ENCODE measurements at regions not wholly inside any gene's neighbourhood (a gene's known extent, or its start where the extent isn't known, plus 50 kb on each side); places are given as distances from the start of the nearest gene placed in this dataset.

DNA sequence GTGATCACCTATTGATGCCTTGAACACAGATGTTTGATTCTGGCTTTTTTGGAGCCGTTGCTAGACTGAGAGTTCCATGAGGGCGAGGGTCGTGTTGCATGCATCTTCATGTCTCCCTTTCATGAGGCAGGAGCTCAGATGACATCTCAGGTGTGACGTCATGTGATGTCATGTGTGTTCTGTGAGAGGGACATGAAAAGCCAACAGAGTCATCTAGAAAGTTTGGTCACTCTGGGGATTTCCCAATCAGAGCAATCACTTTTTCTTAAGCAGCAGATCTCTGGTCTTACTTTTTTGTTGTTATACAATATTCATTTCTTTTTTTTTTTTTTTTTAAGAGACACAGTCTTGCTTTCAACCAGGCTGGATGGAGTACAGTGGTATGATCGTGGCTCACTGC lies 411.8 kb downstream of the PREX1 start:
- no peaks in the 10 kb centered on the region for H3K36me3 ChIP-seq
- H3K9me3 ChIP-seq, result no peaks in the 10 kb centered on the region
- no peak overlapping the region for H3K27ac ChIP-seq
- peaks cover 7% of the 10 kb centered on the region for H3K27me3 ChIP-seq
- TF ChIP-seq, protein P1, sequence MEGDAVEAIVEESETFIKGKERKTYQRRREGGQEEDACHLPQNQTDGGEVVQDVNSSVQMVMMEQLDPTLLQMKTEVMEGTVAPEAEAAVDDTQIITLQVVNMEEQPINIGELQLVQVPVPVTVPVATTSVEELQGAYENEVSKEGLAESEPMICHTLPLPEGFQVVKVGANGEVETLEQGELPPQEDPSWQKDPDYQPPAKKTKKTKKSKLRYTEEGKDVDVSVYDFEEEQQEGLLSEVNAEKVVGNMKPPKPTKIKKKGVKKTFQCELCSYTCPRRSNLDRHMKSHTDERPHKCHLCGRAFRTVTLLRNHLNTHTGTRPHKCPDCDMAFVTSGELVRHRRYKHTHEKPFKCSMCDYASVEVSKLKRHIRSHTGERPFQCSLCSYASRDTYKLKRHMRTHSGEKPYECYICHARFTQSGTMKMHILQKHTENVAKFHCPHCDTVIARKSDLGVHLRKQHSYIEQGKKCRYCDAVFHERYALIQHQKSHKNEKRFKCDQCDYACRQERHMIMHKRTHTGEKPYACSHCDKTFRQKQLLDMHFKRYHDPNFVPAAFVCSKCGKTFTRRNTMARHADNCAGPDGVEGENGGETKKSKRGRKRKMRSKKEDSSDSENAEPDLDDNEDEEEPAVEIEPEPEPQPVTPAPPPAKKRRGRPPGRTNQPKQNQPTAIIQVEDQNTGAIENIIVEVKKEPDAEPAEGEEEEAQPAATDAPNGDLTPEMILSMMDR (IDR thresholded peaks at IDR 0.05), result no peak
- H3K4me1 ChIP-seq (ENCODE audit: control insufficient read depth in 1 of 2, insufficient read depth in 1 of 2, low read depth in 1 of 2, low read length in 1 of 2), result no peaks in the 10 kb centered on the region
- no peak overlapping the region for H3K4me3 ChIP-seq (ENCODE audit: low read depth in 1 of 2, low read length in 1 of 2)

DNA sequence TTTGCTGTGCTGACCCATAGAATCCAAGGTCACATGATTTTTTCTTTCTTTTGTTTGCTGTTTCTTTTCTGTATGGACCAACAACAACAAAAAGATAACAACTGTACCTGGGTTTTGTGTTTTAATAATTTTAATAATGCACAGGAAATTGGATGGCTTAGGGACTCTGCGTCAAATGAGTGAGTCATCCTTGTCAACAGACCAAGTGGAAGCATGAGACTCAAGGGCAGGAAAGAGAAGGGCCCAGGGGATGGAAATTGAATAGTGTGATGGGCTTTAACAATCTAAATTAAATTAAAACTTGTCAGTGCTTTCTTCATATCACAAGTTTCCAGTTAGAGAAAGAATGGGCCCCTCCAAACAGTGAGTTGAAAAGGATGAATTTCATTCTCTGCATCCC lies 413.0 kb downstream of the PREX1 start:
- Histone ChIP-seq H3K36me3 (no peaks in the 10 kb centered on the region), H3K9me3 (no peaks in the 10 kb centered on the region), H3K27ac (no peak overlapping the region), H3K4me1 (ENCODE audit: control insufficient read depth in 1 of 2, insufficient read depth in 1 of 2, low read depth in 1 of 2, low read length in 1 of 2) (no peaks in the 10 kb centered on the region), H3K27me3 (peaks cover 4% of the 10 kb centered on the region), H3K4me3 (ENCODE audit: low read depth in 1 of 2, low read length in 1 of 2) (no peak overlapping the region)
- TF ChIP-seq, protein P1 (IDR thresholded peaks at IDR 0.05), result no peak

DNA sequence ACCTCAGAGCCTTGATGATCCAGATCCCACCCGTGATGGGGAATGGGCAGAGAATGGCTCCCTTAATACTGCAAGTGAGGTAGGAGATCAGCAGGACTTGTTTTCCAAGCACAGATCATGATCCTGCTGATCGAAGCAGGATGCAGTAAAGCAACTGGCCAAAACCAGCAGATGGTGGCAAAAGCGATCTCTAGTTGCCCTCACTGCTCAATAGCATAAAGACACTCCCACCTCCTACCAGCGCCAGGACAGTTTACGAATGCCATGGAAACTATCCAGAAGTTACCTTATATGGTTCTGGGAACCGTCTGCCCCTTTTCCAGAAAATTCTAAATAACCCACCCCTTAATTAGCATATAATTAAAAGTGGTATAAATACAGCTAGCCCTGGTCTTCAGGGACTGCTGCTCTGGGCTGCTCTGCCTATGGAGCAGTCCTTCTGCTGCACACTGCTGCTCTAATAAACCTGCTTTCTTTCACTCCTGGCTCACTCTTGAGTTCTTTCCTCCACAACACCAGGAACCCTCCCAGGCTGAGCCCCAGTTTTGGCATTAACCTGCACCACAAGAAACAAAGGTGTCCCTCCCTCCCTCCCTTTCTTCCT lies 415.8 kb downstream of the PREX1 start:
- H3K27me3 ChIP-seq, result peaks cover 17% of the 10 kb centered on the region
- TF ChIP-seq, protein P1 (IDR thresholded peaks at IDR 0.05), result no peak

DNA sequence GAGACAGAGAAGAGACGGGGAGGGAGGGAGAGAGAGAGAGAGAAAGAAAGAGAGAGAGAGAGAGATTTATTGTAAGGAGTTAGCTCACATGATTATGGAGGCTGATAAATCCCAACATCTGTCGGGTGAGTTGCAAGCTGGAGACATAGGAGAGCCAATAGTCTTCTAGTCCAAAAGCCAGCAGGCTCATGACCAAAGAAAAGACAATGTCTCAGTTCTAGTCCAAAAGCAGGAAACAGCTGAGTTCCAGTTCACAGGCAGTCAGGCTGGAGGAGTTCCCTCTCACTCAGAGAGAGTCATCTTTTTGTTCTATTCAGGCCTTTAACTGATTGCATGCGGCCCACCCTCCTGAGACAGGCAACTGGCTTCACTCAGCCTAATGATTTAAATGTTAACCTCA lies 416.6 kb downstream of the PREX1 start:
- no peaks in the 10 kb centered on the region for H3K4me1 ChIP-seq (ENCODE audit: control insufficient read depth in 1 of 2, insufficient read depth in 1 of 2, low read depth in 1 of 2, low read length in 1 of 2)
- TF ChIP-seq, protein P1 (IDR thresholded peaks at IDR 0.05), result no peak
- peaks cover 18% of the 10 kb centered on the region for H3K27me3 ChIP-seq
- no peak overlapping the region for H3K27ac ChIP-seq
- no peaks in the 10 kb centered on the region for H3K9me3 ChIP-seq
- no peak overlapping the region for H3K4me3 ChIP-seq (ENCODE audit: low read depth in 1 of 2, low read length in 1 of 2)
- H3K36me3 ChIP-seq, result no peaks in the 10 kb centered on the region

More for the DNA sequence above, 415.8 kb downstream of the PREX1 start:
- Histone ChIP-seq H3K27ac (no peak overlapping the region), H3K4me1 (ENCODE audit: control insufficient read depth in 1 of 2, insufficient read depth in 1 of 2, low read depth in 1 of 2, low read length in 1 of 2) (no peaks in the 10 kb centered on the region), H3K36me3 (no peaks in the 10 kb centered on the region), H3K4me3 (ENCODE audit: low read depth in 1 of 2, low read length in 1 of 2) (no peak overlapping the region), H3K9me3 (no peaks in the 10 kb centered on the region)

DNA sequence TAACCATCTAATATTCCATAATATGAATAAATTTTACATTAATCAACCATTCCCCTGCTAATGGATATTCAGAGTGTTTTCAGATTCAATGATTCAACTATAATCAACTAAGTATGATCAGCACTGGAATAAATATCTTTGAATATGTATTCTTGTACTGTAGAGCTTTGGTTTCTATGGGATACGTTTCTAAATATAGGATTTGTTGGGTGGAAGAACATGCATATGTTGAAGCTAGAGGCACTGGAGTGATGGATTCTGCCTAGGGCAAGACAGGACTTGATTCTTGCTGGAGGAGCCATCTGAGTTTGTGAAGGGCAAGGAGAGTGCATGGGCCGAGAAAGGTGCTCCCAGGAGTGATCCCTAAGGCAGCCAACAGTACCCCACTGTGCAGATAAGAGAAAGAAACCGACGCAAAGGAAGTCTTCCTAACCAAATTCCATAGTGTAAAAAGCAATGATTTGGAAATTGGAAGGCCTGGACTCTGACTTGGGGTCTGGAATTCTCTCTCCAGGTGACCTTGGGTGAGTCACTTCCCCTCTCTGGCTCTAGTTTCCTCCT lies 418.7 kb downstream of the PREX1 start:
- TF ChIP-seq, protein P1 (IDR thresholded peaks at IDR 0.05), result no peak
- Histone ChIP-seq H3K9me3 (no peaks in the 10 kb centered on the region), H3K27ac (no peak overlapping the region), H3K36me3 (no peaks in the 10 kb centered on the region), H3K4me3 (ENCODE audit: low read depth in 1 of 2, low read length in 1 of 2) (no peak overlapping the region), H3K27me3 (peaks cover 14% of the 10 kb centered on the region), H3K4me1 (ENCODE audit: control insufficient read depth in 1 of 2, insufficient read depth in 1 of 2, low read depth in 1 of 2, low read length in 1 of 2) (no peaks in the 10 kb centered on the region)
